IgD-negative memory B cell (primary cell): ENCODE measurements at regions not wholly inside any gene's neighbourhood (a gene's known extent, or its start where the extent isn't known, plus 50 kb on each side); places are given as distances from the start of the nearest gene placed in this dataset.

Experiments used
- H3K27ac Mint-ChIP-seq, 3 donors: one replicate each; pipeline ENCODE4 v1.8.0; 2020 to 2022; ENCODE audit warnings: mild to moderate bottlenecking in 3 of 3, mixed read lengths in 3 of 3, moderate library complexity in 1 of 3
- H3K27me3 Mint-ChIP-seq: one replicate; pipeline ENCODE4 v1.8.0; 2021; ENCODE audit warnings: mixed read lengths
- H3K36me3 Mint-ChIP-seq: one replicate; pipeline ENCODE4 v1.8.0; 2020; ENCODE audit warnings: mild to moderate bottlenecking, mixed read lengths
- H3K4me1 Mint-ChIP-seq, 3 donors: one replicate each; pipeline ENCODE4 v1.8.0; 2020 to 2022; ENCODE audit warnings: mixed read lengths in 3 of 3, mild to moderate bottlenecking in 1 of 3
- H3K4me3 Mint-ChIP-seq, 4 donors: one replicate each; pipeline ENCODE4 v1.8.0; 2020 to 2022; ENCODE audit warnings: mild to moderate bottlenecking in 4 of 4, mixed read lengths in 4 of 4, moderate library complexity in 3 of 4
- H3K9me3 Mint-ChIP-seq, 3 donors: one replicate each; pipeline ENCODE4 v1.8.0; 2020 to 2021; ENCODE audit warnings: mixed read lengths in 3 of 3, mild to moderate bottlenecking in 1 of 3

DNA sequence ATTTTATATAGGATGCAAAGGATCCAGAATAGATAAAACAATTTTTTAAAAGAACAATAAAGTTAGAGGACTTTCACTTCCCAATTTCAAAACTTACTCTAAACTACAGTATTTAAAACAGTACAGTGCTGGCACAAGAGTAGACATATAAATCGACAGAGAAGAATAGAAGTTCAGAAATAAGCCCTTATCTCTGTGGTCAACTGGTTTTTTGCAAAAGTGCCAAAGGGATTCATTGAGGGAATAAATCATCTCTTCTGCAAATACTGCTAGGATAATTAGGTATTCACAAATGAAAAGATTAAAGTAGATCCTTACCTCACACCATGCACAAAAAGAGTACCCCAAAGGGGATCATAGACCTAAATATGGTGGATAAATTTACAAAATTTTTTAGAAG, 431.0 kb upstream of the HTR2A start:
- H3K27ac Mint-ChIP-seq: no peak overlapping the region
- H3K36me3 Mint-ChIP-seq: peaks cover 2% of the 10 kb centered on the region
- no peaks in the 10 kb centered on the region for H3K27me3 Mint-ChIP-seq
- no peaks in the 10 kb centered on the region for H3K4me1 Mint-ChIP-seq
- H3K9me3 Mint-ChIP-seq: no peaks in the 10 kb centered on the region
- H3K4me3 Mint-ChIP-seq: no peak overlapping the region

DNA sequence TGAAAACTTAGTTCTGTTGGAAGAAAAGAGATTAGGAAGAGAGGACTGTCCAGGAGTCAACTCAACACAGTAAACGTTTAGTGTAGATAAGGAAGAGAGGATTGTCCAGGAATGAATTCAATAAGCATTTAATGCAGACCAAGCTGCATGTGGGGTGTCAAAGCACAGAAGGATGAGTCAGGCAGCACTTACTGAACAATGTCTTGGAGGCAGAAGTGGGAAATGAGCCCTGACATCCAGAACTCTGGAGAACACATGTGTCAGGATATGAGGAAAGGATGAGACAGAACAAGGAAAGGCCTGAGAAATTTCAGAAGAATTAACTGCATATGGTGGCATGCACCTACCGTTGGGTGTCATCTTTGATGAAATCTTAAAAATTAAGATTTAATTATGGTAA, 429.2 kb upstream of the HTR2A start:
- H3K27ac Mint-ChIP-seq: no peak overlapping the region
- peaks cover 3% of the 10 kb centered on the region for H3K27me3 Mint-ChIP-seq

DNA sequence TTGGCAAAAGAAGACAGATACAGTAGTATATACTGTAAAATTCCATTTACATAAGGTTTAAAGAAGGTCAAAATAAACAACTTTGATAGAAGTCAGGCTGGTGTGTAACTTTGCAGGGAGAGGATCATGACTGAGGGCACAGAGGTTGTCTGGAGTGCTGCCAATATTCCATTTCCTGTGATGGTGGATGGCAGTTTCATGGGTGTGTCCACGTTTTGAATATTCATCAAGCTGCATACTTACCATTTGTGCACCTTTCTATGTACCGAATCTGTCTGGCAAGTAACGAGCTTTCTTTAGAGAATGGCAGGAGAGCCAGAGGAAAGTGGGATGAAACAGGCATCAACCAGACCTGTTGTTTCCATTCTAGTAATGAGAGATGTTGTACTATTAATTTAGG, 420.5 kb upstream of the HTR2A start:
- Mint-ChIP-seq H3K27me3 (peaks cover 6% of the 10 kb centered on the region), H3K36me3 (no peaks in the 10 kb centered on the region), H3K4me3 (no peak overlapping the region), H3K4me1 (no peaks in the 10 kb centered on the region), H3K27ac (no peak overlapping the region), H3K9me3 (peaks cover 0 to 1% (median 0%) of the 10 kb centered on the region in 3 donors)

More for the DNA sequence above, 429.2 kb upstream of the HTR2A start:
- Mint-ChIP-seq H3K4me1 (no peaks in the 10 kb centered on the region), H3K4me3 (no peak overlapping the region), H3K9me3 (no peaks in the 10 kb centered on the region), H3K36me3 (no peaks in the 10 kb centered on the region)

DNA sequence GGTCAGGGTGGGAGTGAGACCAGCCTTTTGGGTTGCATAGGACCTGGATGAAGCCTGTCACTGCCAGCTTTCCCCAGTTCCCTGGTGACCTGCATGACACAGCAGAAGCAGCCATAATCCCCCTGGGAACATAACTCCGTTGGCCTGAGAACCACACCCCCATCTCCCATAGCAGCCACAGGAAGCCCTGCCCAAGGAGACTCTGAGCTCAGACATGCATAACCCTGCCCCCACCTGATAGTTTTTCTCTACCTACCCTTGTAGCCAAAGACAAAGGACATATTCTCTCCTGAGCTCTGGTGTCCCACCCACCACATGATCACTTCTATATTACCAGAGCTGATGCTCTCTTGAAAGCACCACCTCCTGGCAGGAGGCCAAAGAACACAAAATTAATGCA, 413.5 kb upstream of the HTR2A start:
- H3K36me3 Mint-ChIP-seq: peaks cover 3% of the 10 kb centered on the region
- H3K4me3 Mint-ChIP-seq: peak overlapping the region in 1 of 4 donors; percentile 3
- H3K27me3 Mint-ChIP-seq: no peaks in the 10 kb centered on the region
- no peaks in the 10 kb centered on the region for H3K4me1 Mint-ChIP-seq
- H3K27ac Mint-ChIP-seq: no peak overlapping the region
- H3K9me3 Mint-ChIP-seq: peaks cover 0 to 3% (median 0%) of the 10 kb centered on the region in 3 donors

DNA sequence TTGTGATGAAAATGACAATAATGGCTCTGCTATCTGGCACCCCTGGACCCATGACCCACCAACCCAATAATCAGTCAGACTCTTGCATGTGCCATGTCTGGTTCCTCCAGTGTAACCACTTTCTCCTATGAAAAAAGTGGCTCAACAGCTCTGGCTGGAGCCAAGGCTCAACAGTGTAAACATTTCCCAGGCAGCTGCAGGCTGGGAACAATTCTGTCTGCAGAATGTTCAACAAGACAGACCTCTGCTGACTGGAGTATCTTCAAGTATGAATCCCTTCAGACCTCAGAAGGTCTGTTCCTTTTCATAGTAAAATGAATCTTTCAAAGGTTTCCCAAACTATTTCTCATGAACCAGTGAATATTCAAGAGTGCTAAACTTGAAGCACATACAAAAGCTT, 410.1 kb upstream of the HTR2A start:
- no peaks in the 10 kb centered on the region for H3K27me3 Mint-ChIP-seq
- no peak overlapping the region for H3K4me3 Mint-ChIP-seq
- H3K27ac Mint-ChIP-seq: no peak overlapping the region
- peaks cover 3% of the 10 kb centered on the region for H3K36me3 Mint-ChIP-seq
- no peaks in the 10 kb centered on the region for H3K4me1 Mint-ChIP-seq
- H3K9me3 Mint-ChIP-seq: peaks cover 0 to 3% (median 0%) of the 10 kb centered on the region in 3 donors

DNA sequence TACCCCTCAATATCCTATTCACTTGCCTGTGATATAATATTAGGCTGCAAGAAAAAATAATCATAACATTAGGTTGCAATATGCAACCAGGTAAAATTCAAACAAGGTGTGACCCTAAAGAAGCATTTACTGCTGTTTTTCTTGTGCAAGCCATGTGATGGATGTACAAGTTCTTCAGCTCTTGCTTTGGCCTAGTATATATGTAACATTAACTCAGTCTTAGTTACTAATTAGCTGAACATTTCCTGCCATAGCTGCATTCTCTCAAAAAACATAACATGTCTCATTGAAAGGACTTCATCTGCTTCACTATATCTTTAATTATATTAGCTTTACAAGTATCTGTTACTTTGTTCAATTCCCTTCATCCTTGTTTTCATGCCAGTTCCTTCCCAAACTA, 406.8 kb upstream of the HTR2A start:
- no peak overlapping the region for H3K27ac Mint-ChIP-seq

DNA sequence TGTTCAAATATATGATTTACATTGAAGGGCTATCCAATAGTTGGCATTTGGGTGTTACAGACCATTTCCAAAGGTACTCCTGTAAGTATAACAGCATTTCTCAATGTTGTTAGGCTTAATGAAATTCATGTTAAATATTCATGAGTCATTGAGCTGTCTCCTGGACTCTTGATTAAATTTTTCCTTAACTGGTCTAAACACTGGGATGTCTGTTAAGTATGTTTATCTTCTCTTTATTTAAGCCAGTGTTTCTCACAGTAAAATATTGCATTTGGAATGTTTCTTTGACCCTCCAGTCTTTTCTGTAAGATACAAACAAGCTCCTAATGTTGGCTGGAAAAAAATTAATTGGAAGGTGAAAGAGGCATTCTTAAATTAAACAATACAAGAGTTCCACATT, 402.5 kb upstream of the HTR2A start:
- Mint-ChIP-seq H3K27ac (no peak overlapping the region), H3K9me3 (peaks cover 0 to 3% (median 0%) of the 10 kb centered on the region in 3 donors), H3K27me3 (peaks cover under 1% of the 10 kb centered on the region), H3K4me3 (no peak overlapping the region), H3K36me3 (no peaks in the 10 kb centered on the region), H3K4me1 (no peaks in the 10 kb centered on the region)

More for the DNA sequence above, 406.8 kb upstream of the HTR2A start:
- H3K36me3 Mint-ChIP-seq: no peaks in the 10 kb centered on the region
- no peaks in the 10 kb centered on the region for H3K27me3 Mint-ChIP-seq
- no peaks in the 10 kb centered on the region for H3K9me3 Mint-ChIP-seq
- H3K4me1 Mint-ChIP-seq: no peaks in the 10 kb centered on the region
- no peak overlapping the region for H3K4me3 Mint-ChIP-seq

DNA sequence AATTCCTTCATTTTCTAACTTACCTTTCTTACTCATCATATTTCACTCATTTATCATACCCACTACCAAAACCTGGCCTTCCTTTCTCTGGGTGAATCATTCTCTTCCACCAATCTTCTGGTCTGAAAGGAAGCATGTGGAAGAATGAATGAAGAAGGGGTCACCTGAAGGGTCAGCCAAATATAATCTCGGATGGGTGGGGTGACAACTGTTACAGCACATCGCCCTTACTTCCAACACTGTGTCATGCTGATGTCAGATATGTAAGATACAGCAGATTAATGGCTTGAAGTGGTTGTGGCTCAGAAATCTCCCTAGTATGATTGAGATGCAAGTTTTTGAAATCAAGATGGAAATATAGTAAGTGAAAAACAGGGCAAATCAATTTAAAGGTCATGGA, 401.7 kb upstream of the HTR2A start:
- Mint-ChIP-seq H3K9me3 (peaks cover 0 to 5% (median 0%) of the 10 kb centered on the region in 3 donors), H3K36me3 (no peaks in the 10 kb centered on the region), H3K4me3 (no peak overlapping the region), H3K27me3 (peaks cover 4% of the 10 kb centered on the region), H3K4me1 (no peaks in the 10 kb centered on the region), H3K27ac (no peak overlapping the region)

DNA sequence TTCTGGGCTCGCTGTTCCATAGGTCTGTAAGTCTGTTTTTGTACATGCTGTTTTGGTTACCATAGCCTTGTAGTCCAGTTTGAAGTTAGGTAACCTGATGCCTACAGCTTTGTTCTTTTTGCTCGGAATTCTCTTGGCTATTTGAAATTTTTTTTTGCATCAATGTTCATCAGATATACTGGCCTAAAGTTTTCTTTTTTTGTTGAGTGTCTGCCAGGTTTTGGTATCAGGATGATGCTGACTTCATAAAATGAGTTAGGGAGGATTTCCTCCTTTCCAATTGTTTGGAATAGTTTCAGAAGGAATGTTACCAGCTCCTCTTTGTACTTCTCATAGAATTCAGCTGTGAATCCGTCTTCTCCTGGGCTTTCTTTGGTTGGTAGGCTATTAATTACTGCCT, 397.8 kb upstream of the HTR2A start:
- Mint-ChIP-seq H3K27ac (no peak overlapping the region), H3K4me3 (no peak overlapping the region), H3K4me1 (no peaks in the 10 kb centered on the region), H3K36me3 (no peaks in the 10 kb centered on the region), H3K27me3 (peaks cover 4% of the 10 kb centered on the region), H3K9me3 (peaks cover 0 to 5% (median 0%) of the 10 kb centered on the region in 3 donors)

DNA sequence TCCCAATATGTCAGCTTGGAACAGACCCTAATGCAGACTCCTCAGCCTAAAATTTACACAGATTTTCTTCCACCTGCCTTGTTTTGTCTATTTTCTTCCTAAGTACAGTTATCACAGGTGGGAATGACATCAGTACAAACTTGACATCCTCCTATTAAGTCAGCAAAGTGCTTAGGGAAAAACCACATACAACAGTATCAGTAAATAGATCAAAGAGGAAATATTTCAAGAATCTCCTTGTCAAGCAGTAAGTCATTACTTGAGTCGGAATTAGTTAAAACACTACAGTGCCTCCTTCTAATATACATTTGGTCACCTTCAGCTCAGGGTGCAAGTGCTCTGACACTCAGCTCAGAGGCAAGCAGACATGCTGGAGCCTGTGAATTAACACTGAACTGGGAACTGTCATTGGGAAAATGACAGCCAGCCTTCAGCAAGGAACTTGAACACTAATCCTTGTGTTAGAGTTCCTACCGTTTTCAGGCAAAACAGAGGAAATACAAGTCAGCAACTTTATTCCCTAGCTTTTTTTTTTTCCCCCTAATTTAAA, 394.3 kb upstream of the HTR2A start:
- H3K4me3 Mint-ChIP-seq: no peak overlapping the region
- no peaks in the 10 kb centered on the region for H3K36me3 Mint-ChIP-seq
- H3K27me3 Mint-ChIP-seq: peaks cover 4% of the 10 kb centered on the region
- peaks cover 0 to 3% (median 0%) of the 10 kb centered on the region in 3 donors for H3K9me3 Mint-ChIP-seq
- H3K27ac Mint-ChIP-seq: no peak overlapping the region
- no peaks in the 10 kb centered on the region for H3K4me1 Mint-ChIP-seq

DNA sequence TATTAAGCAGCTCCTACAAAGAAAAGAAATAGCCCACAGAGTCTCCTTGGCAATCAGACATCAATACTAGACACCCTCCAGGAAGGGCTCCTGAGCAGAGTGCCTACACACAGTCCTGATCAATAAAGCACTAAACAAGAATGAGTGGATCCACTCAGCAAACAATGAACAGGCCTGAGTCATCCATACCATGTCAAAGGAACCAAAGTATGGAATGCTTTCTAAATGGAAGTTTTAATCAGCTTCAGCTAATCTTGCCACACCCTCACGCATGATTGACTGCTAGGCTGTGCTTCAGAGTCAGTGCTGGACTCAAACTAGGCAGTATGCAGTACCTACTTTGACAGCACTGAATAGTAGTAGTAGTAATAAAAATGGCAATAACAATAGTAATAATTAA, 392.7 kb upstream of the HTR2A start:
- Mint-ChIP-seq H3K27me3 (peaks cover 4% of the 10 kb centered on the region), H3K4me3 (no peak overlapping the region), H3K27ac (no peak overlapping the region), H3K36me3 (no peaks in the 10 kb centered on the region), H3K4me1 (no peaks in the 10 kb centered on the region), H3K9me3 (peaks cover 0 to 3% (median 0%) of the 10 kb centered on the region in 3 donors)

DNA sequence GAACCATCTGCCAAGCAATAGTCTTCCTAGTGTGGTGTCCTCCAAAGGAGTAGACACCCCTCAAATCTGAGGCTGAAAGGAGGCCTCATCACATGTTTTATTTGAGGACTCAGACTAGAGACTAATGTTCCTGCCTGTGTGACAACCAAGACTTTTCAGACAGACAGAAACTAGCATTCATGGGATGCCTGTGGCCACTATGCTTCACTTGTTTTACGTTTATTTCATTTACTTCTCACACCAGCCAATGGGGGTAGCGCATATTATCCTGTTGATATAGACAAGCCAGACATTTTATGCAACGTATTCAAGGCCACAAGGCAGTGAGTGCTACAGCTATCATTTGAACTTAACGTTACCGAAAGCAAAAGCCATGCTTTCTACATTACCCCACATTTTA, 391.7 kb upstream of the HTR2A start:
- H3K4me1 Mint-ChIP-seq: no peaks in the 10 kb centered on the region

DNA sequence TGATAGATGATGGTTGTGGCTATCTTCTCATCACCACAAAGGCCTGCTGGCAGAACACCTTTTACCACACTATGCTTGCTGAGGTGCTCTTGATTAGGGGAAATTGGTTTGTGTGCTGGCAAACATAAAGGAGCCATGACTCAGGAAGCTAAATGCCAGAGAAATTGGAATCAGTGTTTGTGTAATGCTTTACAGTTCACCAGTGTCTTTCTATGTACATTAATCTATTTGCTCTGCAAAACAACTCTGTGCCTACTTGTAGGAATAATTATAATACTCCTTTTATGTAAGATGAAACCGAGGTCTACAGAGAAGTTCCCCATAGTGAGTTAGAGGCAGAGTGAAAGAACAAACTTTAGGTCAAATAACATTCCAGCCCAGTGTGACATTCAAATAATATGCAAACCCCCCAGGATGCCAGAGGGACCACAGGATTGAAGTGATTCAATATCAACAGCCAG, 390.5 kb upstream of the HTR2A start:
- peaks cover 0 to 1% (median 0%) of the 10 kb centered on the region in 3 donors for H3K9me3 Mint-ChIP-seq

More for the DNA sequence above, 391.7 kb upstream of the HTR2A start:
- no peaks in the 10 kb centered on the region for H3K27me3 Mint-ChIP-seq
- H3K9me3 Mint-ChIP-seq: peaks cover 0 to 1% (median 0%) of the 10 kb centered on the region in 3 donors
- H3K36me3 Mint-ChIP-seq: no peaks in the 10 kb centered on the region
- no peak overlapping the region for H3K4me3 Mint-ChIP-seq
- H3K27ac Mint-ChIP-seq: no peak overlapping the region

DNA sequence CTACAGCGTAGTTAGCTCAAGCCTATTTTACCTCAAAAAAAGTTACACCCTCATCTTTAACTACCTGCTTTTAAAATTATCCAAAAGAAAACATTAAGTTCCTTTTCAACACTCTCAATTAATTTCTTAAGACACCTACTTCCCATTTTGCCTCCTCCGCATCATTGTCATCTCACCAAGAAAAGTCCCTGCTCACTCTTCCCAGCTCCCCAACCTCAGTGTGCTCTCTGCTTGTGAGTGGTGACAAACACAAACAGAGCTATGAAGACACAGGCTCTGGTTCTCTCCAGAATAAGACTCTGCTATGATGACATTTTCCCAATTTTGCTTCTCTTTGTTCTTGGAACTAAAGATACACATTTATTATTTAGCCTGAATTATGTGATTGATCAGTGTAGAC, 385.1 kb upstream of the HTR2A start:
- Mint-ChIP-seq H3K4me3 (no peak overlapping the region), H3K4me1 (peaks cover 0 to 2% (median 0%) of the 10 kb centered on the region in 3 donors), H3K36me3 (no peaks in the 10 kb centered on the region), H3K9me3 (peaks cover 0 to 1% (median 0%) of the 10 kb centered on the region in 3 donors), H3K27me3 (no peaks in the 10 kb centered on the region), H3K27ac (no peak overlapping the region)

More for the DNA sequence above, 390.5 kb upstream of the HTR2A start:
- Mint-ChIP-seq H3K36me3 (no peaks in the 10 kb centered on the region), H3K4me3 (no peak overlapping the region), H3K27me3 (no peaks in the 10 kb centered on the region), H3K4me1 (peaks cover 0 to 2% (median 0%) of the 10 kb centered on the region in 3 donors), H3K27ac (no peak overlapping the region)

DNA sequence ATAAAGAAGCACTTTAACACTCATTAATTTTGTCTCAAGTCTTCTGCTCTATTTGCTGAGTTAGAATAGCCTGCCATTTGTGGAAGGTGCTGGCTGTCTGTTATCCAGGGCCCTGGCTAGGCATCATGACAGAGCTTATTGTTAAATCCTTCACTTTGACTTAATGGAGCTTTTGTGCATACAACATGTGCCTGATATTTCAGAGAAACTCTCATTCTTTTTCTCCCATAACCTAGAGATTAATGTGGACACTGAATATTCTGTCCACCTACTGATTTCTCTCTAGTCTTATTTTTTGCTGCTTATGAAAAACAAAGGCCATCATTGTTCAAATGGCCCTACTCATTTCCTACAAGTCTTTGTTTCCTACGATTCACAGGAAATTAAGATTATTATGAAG, 383.1 kb upstream of the HTR2A start:
- Mint-ChIP-seq H3K27me3 (no peaks in the 10 kb centered on the region), H3K36me3 (no peaks in the 10 kb centered on the region), H3K9me3 (no peaks in the 10 kb centered on the region), H3K4me3 (no peak overlapping the region), H3K27ac (no peak overlapping the region), H3K4me1 (peaks cover 0 to 3% (median 0%) of the 10 kb centered on the region in 3 donors)

DNA sequence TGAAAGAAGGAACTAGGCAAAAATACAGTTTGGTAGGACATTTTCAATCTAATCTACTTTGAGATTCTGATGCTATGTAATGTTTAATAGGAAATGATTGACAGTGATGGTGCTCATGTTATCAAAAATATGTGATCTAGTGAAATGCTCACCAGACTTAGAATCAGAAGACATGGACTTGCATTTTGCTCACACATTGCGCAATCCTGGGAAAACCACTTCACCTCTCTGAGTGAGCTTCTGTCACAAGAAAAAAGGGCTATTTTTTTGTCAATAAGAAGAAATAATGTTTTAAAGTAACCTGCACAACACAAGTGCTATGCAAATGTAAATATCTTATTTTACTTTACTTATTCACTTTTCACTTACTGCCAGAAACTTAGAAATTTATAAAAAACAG, 380.9 kb upstream of the HTR2A start:
- Mint-ChIP-seq H3K9me3 (no peaks in the 10 kb centered on the region), H3K27ac (no peak overlapping the region), H3K4me1 (peaks cover 0 to 2% (median 0%) of the 10 kb centered on the region in 3 donors), H3K36me3 (no peaks in the 10 kb centered on the region), H3K27me3 (peaks cover 2% of the 10 kb centered on the region), H3K4me3 (no peak overlapping the region)
